Ovary (tissue), 7 donors: ENCODE measurements at regions not wholly inside any gene's neighbourhood (a gene's known extent, or its start where the extent isn't known, plus 50 kb on each side); places are given as distances from the start of the nearest gene placed in this dataset.

ENCODE experiments used
- DNase-seq, 5 donors: peaks; one replicate each; pipeline ENCODE4 v3.0.0-alpha.2; 2019 to 2020
- H3K27ac ChIP-seq, 2 donors: fragments of 200-600 bp; one replicate each; pipeline versions ENCODE4 v1.5.1 to v1.8.0; 2019 to 2022
- H3K27me3 ChIP-seq: fragments of 200-600 bp; one replicate; pipeline ENCODE4 v1.8.0; 2022
- H3K36me3 ChIP-seq: fragments of 200-600 bp; sonication (generic); one replicate; pipeline ENCODE4 v1.5.1; 2019
- H3K4me1 ChIP-seq: one replicate; pipeline ENCODE4 v1.8.1; 2013; ENCODE audit warnings: mild to moderate bottlenecking, moderate library complexity; ENCODE audit not compliant: insufficient read depth
- H3K4me3 ChIP-seq: fragments of 200-600 bp; sonication (generic); one replicate; pipeline ENCODE4 v1.5.1; 2017
- H3K9me3 ChIP-seq, 2 donors: fragments of 200-600 bp in 1 of 2; sonication (generic) in 1 of 2; one replicate each; pipeline versions ENCODE4 v1.5.1 to v1.8.1; 2013 to 2019; ENCODE audit warnings: mild to moderate bottlenecking in 1 of 2, moderate library complexity in 1 of 2
- CTCF ChIP-seq, 3 donors: fragments of 450-650 bp in 2 of 3; fragments of 200-600 bp in 1 of 3; IDR thresholded peaks; one replicate each; pipeline versions ENCODE4 v1.5.1 to v1.8.0; 2016 to 2022; ENCODE audit warnings: antibody characterized with exemption in 3 of 3, mild to moderate bottlenecking in 1 of 3
- EP300 ChIP-seq: sonication (generic); formaldehyde crosslinking; IDR thresholded peaks from one replicate; pipeline ENCODE4 v1.6.1; 2017; ENCODE audit warnings: antibody characterized with exemption
- POLR2A ChIP-seq: fragments of 450-650 bp; IDR thresholded peaks from one replicate; pipeline ENCODE4 v1.6.1; 2017; ENCODE audit warnings: antibody characterized with exemption, mild to moderate bottlenecking, moderate library complexity
- WGBS, 3 donors: extraction: QIAGEN DNeasy Blood & Tissue Kit in 1 of 3; methylation state at CpG; one replicate each; pipeline versions ENCODE4 v1.1.5 to v1.1.7; 2013 to 2017; 5-methylcytosine and 5-hydroxymethylcytosine counted together
- intact Hi-C, 4 donors: fragments of 100-400 bp; cut with DNase I; formaldehyde crosslinking; loops; one replicate each; pipeline versions ENCODE4 v1.11.0 to v1.15.1; 2022 to 2023
- donor health status: DM: no; HTN: no; CAD: no; lungs with moderate emphysema.
- donor health status: DM: no; HTN: no; CAD: no.
- donor health status: Bipolar disorder and iron deficiency.
- donor health status: DM: no; HTN: no; CAD: no.
- donor health status: DM: yes; HTN: yes; CAD: no.

DNA sequence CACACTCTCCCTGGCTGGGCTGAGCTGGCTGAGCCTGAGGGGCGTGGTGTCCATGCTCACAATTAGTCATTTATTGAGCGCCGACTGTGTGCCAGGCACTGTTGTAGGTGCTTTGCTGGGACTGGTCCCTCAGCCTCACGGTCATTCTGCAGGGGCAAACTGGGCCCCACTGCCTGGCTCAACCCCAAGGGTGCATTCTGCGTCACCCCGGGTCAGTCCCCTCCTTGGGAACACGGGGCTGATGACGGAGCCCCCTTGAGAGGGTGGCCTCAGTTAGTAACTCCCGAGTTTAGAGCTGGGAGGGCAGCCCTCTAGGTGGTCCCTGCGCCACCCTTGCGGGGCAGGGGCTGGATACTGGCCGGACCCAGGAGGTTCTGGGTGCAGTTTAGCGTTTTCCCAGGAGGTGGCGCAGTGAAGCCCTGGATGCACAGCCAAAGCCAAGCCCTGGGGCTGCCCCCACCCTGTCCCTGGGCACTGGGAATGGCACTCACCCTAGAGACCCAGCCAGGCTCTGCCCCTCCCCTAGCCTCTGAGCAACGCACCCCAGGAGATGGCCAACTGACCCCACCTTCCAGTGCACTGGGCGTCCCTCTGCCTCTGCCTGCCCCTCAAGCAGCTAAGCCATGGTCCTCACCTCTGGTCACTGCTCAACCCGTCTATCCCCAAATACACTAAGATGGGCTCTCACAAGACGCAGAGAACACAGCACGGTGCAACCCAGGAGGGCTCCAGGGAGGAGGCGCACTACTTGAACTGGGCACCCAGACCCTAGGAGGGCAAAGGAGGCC, 243.2 kb upstream of the GSE1 start:
- Histone ChIP-seq H3K27ac (no peak overlapping the region), H3K27me3 (no peaks in the 10 kb centered on the region), H3K9me3 (no peaks in the 10 kb centered on the region), H3K4me1 (peaks cover 14% of the 10 kb centered on the region), H3K4me3 (no peak overlapping the region), H3K36me3 (no peaks in the 10 kb centered on the region)
- 64 to 72% (median 71%) methylated on average over 16 to 20 of the region's 20 CpGs for WGBS, 3 donors
- no peak for DNase-seq
- intact Hi-C loops, result no loop called here
- TF ChIP-seq POLR2A (no peak), CTCF (IDR thresholded peaks at IDR 0.05) (peak in 1 of 3 donors; percentile 14)

DNA sequence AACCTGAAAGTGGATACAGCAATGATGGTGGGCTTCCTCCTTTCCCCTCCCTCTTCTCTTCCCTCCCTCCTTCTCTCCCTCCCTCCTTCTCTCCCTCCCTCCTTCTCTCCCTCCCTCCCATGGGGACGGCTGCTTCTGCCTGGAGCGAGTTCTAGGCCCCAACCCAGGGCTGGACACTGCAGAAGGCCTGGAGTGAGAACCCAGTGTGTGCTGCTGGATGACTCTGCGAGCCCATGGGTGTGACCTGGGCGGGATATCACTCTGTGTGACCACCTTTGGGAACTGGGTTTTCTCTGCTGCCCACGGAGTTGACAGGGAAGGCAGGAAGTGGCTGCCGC, 242.6 kb upstream of the GSE1 start:
- TF ChIP-seq CTCF (IDR thresholded peaks at IDR 0.05) (no peak), EP300 (no peak), POLR2A (no peak)
- Histone ChIP-seq H3K27me3 (no peaks in the 10 kb centered on the region), H3K4me1 (peaks cover 14% of the 10 kb centered on the region), H3K27ac (no peak overlapping the region), H3K4me3 (no peak overlapping the region), H3K9me3 (no peaks in the 10 kb centered on the region), H3K36me3 (no peaks in the 10 kb centered on the region)
- no peak for DNase-seq
- 78 to 84% (median 78%) methylated on average over 5 to 6 of the region's 6 CpGs for WGBS, 3 donors
- intact Hi-C loops, result no loop called here

- H3K27ac ChIP-seq, result no peak overlapping the region
- H3K4me1 ChIP-seq, result peaks cover 11% of the 10 kb centered on the region
- no peaks in the 10 kb centered on the region for H3K36me3 ChIP-seq
- TF ChIP-seq CTCF (IDR thresholded peaks at IDR 0.05), result no peak
- no peak for TF ChIP-seq EP300
- no peak for TF ChIP-seq POLR2A
- WGBS, 3 donors, result 82 to 85% (median 83%) methylated on average over 28 of the region's 28 CpGs
- no peaks in the 10 kb centered on the region for H3K27me3 ChIP-seq
- intact Hi-C loops, result no loop called here
- no peak for DNase-seq
- H3K4me3 ChIP-seq, result no peak overlapping the region
- no peaks in the 10 kb centered on the region for H3K9me3 ChIP-seq
Observed at GRCh38 chr16:85370881-85371651, 242.1 kb upstream of the GSE1 start.

DNA sequence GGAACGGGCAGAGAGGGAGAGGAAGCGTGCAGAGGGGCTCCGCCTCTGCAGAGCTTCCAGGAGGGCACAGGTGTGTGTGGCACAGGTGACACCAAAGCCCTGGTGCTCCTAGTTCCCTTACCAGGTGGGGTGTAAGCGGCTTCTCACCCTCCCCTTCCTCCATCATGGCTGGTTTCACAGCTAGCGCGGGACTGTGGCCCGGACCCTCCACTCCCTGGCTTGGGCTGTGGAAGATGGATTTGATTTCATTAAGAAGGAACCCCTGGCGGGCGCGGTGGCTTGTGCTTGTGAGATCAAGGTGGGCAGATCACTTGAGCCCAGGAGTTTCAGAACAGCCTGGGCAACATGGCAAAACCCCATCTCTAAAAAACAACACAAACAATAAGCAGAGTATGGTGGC, 241.2 kb upstream of the GSE1 start:
- 94 to 96% (median 96%) methylated on average over 10 of the region's 10 CpGs for WGBS, 3 donors
- no peak overlapping the region for H3K4me3 ChIP-seq
- intact Hi-C loops, result no loop called here
- no peaks in the 10 kb centered on the region for H3K36me3 ChIP-seq
- H3K27ac ChIP-seq, result no peak overlapping the region
- H3K9me3 ChIP-seq, result no peaks in the 10 kb centered on the region
- TF ChIP-seq POLR2A (no peak), EP300 (no peak), CTCF (IDR thresholded peaks at IDR 0.05) (no peak)
- H3K27me3 ChIP-seq, result no peaks in the 10 kb centered on the region
- no peak for DNase-seq
- peaks cover 10% of the 10 kb centered on the region for H3K4me1 ChIP-seq
